Activated T-helper 2 cell treated with anti-CD3 and anti-CD28 coated beads, Interferon-gamma antibody, Interleukin-2, Interleukin-4, amounts not matched to agents 10 μg/mL and 5 μg/mL and 100 μg/mL, durations not matched to agents 14 hours and 24 hours and 36 hours (primary cell): ENCODE measurements at regions not wholly inside any gene's neighbourhood (a gene's known extent, or its start where the extent isn't known, plus 50 kb on each side); places are given as distances from the start of the nearest gene placed in this dataset.

Experiments
- DNase-seq: peaks from one replicate; pipeline ENCODE4 v3.0.0; 2021; ENCODE audit warnings: low spot score
- H3K27ac Mint-ChIP-seq: one replicate; pipeline ENCODE4 v1.8.0; 2021; ENCODE audit warnings: mixed read lengths
- H3K27me3 Mint-ChIP-seq: one replicate; pipeline ENCODE4 v1.8.0; 2021; ENCODE audit warnings: low read depth, mixed read lengths
- H3K36me3 Mint-ChIP-seq: one replicate; pipeline ENCODE4 v1.8.0; 2021; ENCODE audit warnings: low read depth, mixed read lengths
- H3K4me1 Mint-ChIP-seq: one replicate; pipeline ENCODE4 v1.8.0; 2021; ENCODE audit warnings: low read depth, mixed read lengths
- H3K4me3 Mint-ChIP-seq: one replicate; pipeline ENCODE4 v1.8.0; 2021; ENCODE audit warnings: low read depth, mild to moderate bottlenecking, moderate library complexity, mixed read lengths
- H3K9me3 Mint-ChIP-seq: one replicate; pipeline ENCODE4 v1.8.0; 2021; ENCODE audit warnings: mixed read lengths
- intact Hi-C: fragments of 100-400 bp; cut with micrococcal nuclease; formaldehyde crosslinking; loops from one replicate; pipeline ENCODE4 v1.15.1; 2023

GRCh38 chr20:39253051-39253755 is 291.1 kb downstream of the DHX35 start:
- no peaks in the 10 kb centered on the region for H3K9me3 Mint-ChIP-seq
- intact Hi-C loops: no loop called here
- H3K4me1 Mint-ChIP-seq: no peaks in the 10 kb centered on the region
- no peak overlapping the region for H3K4me3 Mint-ChIP-seq
- no peaks in the 10 kb centered on the region for H3K36me3 Mint-ChIP-seq
- no peaks in the 10 kb centered on the region for H3K27me3 Mint-ChIP-seq
- no peak overlapping the region for H3K27ac Mint-ChIP-seq
- DNase-seq: no peak

GRCh38 chr20:39252035-39252434 is 289.9 kb downstream of the DHX35 start:
- intact Hi-C loops: no loop called here
- Mint-ChIP-seq H3K4me1 (no peaks in the 10 kb centered on the region), H3K4me3 (no peak overlapping the region), H3K9me3 (no peaks in the 10 kb centered on the region), H3K27me3 (no peaks in the 10 kb centered on the region), H3K27ac (no peak overlapping the region), H3K36me3 (no peaks in the 10 kb centered on the region)
- DNase-seq: no peak

GRCh38 chr20:39249798-39250197 is 287.7 kb downstream of the DHX35 start:
- Mint-ChIP-seq H3K9me3 (no peaks in the 10 kb centered on the region), H3K4me1 (peaks cover 12% of the 10 kb centered on the region), H3K36me3 (no peaks in the 10 kb centered on the region), H3K27me3 (no peaks in the 10 kb centered on the region), H3K4me3 (no peak overlapping the region), H3K27ac (no peak overlapping the region)
- intact Hi-C loops: no loop called here
- DNase-seq: no peak

- intact Hi-C loops: no loop called here
- DNase-seq: no peak
- peaks cover 12% of the 10 kb centered on the region for H3K4me1 Mint-ChIP-seq
- no peaks in the 10 kb centered on the region for H3K9me3 Mint-ChIP-seq
- H3K4me3 Mint-ChIP-seq: no peak overlapping the region
- H3K36me3 Mint-ChIP-seq: no peaks in the 10 kb centered on the region
- H3K27ac Mint-ChIP-seq: no peak overlapping the region
- no peaks in the 10 kb centered on the region for H3K27me3 Mint-ChIP-seq
Measured at GRCh38 chr20:39248862-39249485, 286.8 kb downstream of the DHX35 start.

- DNase-seq: no peak
- Mint-ChIP-seq H3K9me3 (peaks cover under 1% of the 10 kb centered on the region), H3K4me3 (no peak overlapping the region), H3K27ac (no peak overlapping the region), H3K27me3 (no peaks in the 10 kb centered on the region), H3K36me3 (no peaks in the 10 kb centered on the region), H3K4me1 (peaks cover 12% of the 10 kb centered on the region)
- intact Hi-C loops: no loop called here
Measured at GRCh38 chr20:39248171-39248861, 286.2 kb downstream of the DHX35 start.

- H3K9me3 Mint-ChIP-seq: peaks cover 10% of the 10 kb centered on the region
- no peaks in the 10 kb centered on the region for H3K27me3 Mint-ChIP-seq
- no peak overlapping the region for H3K27ac Mint-ChIP-seq
- no peaks in the 10 kb centered on the region for H3K36me3 Mint-ChIP-seq
- intact Hi-C loops: no loop called here
- H3K4me1 Mint-ChIP-seq: peaks cover 12% of the 10 kb centered on the region
- no peak for DNase-seq
- no peak overlapping the region for H3K4me3 Mint-ChIP-seq
Measured at GRCh38 chr20:39246436-39246835, 284.3 kb downstream of the DHX35 start.

GRCh38 chr20:39245685-39246311 is 283.7 kb downstream of the DHX35 start:
- Mint-ChIP-seq H3K4me3 (no peak overlapping the region), H3K4me1 (peaks cover 12% of the 10 kb centered on the region), H3K9me3 (peaks cover 10% of the 10 kb centered on the region), H3K27me3 (no peaks in the 10 kb centered on the region), H3K27ac (no peak overlapping the region), H3K36me3 (no peaks in the 10 kb centered on the region)
- no peak for DNase-seq
- intact Hi-C loops: no loop called here

- Mint-ChIP-seq H3K27ac (no peak overlapping the region), H3K36me3 (no peaks in the 10 kb centered on the region), H3K9me3 (peaks cover 10% of the 10 kb centered on the region), H3K27me3 (no peaks in the 10 kb centered on the region), H3K4me3 (no peak overlapping the region), H3K4me1 (peaks cover 12% of the 10 kb centered on the region)
- intact Hi-C loops: no loop called here
- no peak for DNase-seq
Measured at GRCh38 chr20:39243962-39244361, 281.8 kb downstream of the DHX35 start.

- peaks cover 12% of the 10 kb centered on the region for H3K4me1 Mint-ChIP-seq
- no peak for DNase-seq
- H3K27ac Mint-ChIP-seq: no peak overlapping the region
- H3K36me3 Mint-ChIP-seq: no peaks in the 10 kb centered on the region
- H3K4me3 Mint-ChIP-seq: no peak overlapping the region
- no peaks in the 10 kb centered on the region for H3K27me3 Mint-ChIP-seq
- intact Hi-C loops: no loop called here
- H3K9me3 Mint-ChIP-seq: peaks cover 10% of the 10 kb centered on the region
Measured at GRCh38 chr20:39242614-39243013, 280.5 kb downstream of the DHX35 start.

- no peak overlapping the region for H3K4me3 Mint-ChIP-seq
- H3K36me3 Mint-ChIP-seq: no peaks in the 10 kb centered on the region
- H3K27me3 Mint-ChIP-seq: no peaks in the 10 kb centered on the region
- no peaks in the 10 kb centered on the region for H3K9me3 Mint-ChIP-seq
- H3K27ac Mint-ChIP-seq: no peak overlapping the region
- no peak for DNase-seq
- no peaks in the 10 kb centered on the region for H3K4me1 Mint-ChIP-seq
- intact Hi-C loops: no loop called here
Measured at GRCh38 chr20:39234520-39235095, 272.5 kb downstream of the DHX35 start.

GRCh38 chr20:39233755-39234154 is 271.6 kb downstream of the DHX35 start:
- intact Hi-C loops: no loop called here
- no peaks in the 10 kb centered on the region for H3K27me3 Mint-ChIP-seq
- no peak overlapping the region for H3K4me3 Mint-ChIP-seq
- DNase-seq: no peak
- no peaks in the 10 kb centered on the region for H3K9me3 Mint-ChIP-seq
- no peaks in the 10 kb centered on the region for H3K36me3 Mint-ChIP-seq
- no peaks in the 10 kb centered on the region for H3K4me1 Mint-ChIP-seq
- H3K27ac Mint-ChIP-seq: no peak overlapping the region

- Mint-ChIP-seq H3K4me3 (no peak overlapping the region), H3K27ac (no peak overlapping the region), H3K9me3 (no peaks in the 10 kb centered on the region), H3K36me3 (no peaks in the 10 kb centered on the region), H3K27me3 (no peaks in the 10 kb centered on the region), H3K4me1 (no peaks in the 10 kb centered on the region)
- DNase-seq: no peak
- intact Hi-C loops: no loop called here
Measured at GRCh38 chr20:39227416-39227815, 265.3 kb downstream of the DHX35 start.

- no peak for DNase-seq
- intact Hi-C loops: no loop called here
- no peaks in the 10 kb centered on the region for H3K9me3 Mint-ChIP-seq
- no peaks in the 10 kb centered on the region for H3K36me3 Mint-ChIP-seq
- H3K27me3 Mint-ChIP-seq: no peaks in the 10 kb centered on the region
- H3K27ac Mint-ChIP-seq: no peak overlapping the region
- H3K4me3 Mint-ChIP-seq: no peak overlapping the region
- no peaks in the 10 kb centered on the region for H3K4me1 Mint-ChIP-seq
Measured at GRCh38 chr20:39225978-39226377, 263.8 kb downstream of the DHX35 start.
